Gastrocnemius medialis (tissue), 4 donors: ENCODE measurements at regions not wholly inside any gene's neighbourhood (a gene's known extent, or its start where the extent isn't known, plus 50 kb on each side); places are given as distances from the start of the nearest gene placed in this dataset.

Source experiments
- POLR2A ChIP-seq, 2 donors: fragments of 450-650 bp; IDR thresholded peaks; one replicate each; pipeline ENCODE4 v1.6.1; 2017; ENCODE audit warnings: antibody characterized with exemption in 2 of 2, mild to moderate bottlenecking in 2 of 2, moderate library complexity in 2 of 2
- TF ChIP-seq, protein P1 (sequence below), 5 experiments: fragments of 450-650 bp in 3 of 5; fragments of 200-600 bp in 2 of 5; sonication (generic) in 2 of 5; IDR thresholded peaks in 4 of 5; conservative IDR thresholded peaks in 1 of 5; 1 replicate in 4 of 5; 2 replicates in 1 of 5; pipeline ENCODE4 v1.5.1; 2016 to 2019; ENCODE audit warnings: antibody characterized with exemption in 5 of 5, mild to moderate bottlenecking in 3 of 5, moderate library complexity in 3 of 5

DNA sequence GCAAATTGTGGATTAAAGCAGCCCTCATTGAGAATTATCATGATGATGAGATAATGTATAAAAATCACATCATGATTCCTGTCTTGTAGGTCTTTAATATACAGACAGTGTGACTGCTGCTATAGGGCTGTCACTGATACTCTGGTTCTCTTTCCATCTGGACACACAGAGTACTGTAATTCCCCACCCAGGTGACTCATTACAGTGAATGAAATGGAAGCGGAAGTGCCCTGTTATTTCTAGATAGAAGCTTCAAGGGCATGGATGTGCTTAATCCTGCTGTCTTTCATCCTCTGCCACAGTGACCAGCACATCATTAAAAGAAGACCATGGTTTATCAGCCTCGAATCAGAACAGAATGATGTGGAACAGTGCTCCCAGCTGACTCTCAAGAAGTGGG, 1234.0 kb downstream of the SORCS3 start:
- TF ChIP-seq, protein P1, sequence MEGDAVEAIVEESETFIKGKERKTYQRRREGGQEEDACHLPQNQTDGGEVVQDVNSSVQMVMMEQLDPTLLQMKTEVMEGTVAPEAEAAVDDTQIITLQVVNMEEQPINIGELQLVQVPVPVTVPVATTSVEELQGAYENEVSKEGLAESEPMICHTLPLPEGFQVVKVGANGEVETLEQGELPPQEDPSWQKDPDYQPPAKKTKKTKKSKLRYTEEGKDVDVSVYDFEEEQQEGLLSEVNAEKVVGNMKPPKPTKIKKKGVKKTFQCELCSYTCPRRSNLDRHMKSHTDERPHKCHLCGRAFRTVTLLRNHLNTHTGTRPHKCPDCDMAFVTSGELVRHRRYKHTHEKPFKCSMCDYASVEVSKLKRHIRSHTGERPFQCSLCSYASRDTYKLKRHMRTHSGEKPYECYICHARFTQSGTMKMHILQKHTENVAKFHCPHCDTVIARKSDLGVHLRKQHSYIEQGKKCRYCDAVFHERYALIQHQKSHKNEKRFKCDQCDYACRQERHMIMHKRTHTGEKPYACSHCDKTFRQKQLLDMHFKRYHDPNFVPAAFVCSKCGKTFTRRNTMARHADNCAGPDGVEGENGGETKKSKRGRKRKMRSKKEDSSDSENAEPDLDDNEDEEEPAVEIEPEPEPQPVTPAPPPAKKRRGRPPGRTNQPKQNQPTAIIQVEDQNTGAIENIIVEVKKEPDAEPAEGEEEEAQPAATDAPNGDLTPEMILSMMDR (IDR thresholded peaks at IDR 0.05 in 4 of 5, conservative IDR thresholded peaks at IDR 0.05 in 1 of 5) = no peak
- no peak for TF ChIP-seq POLR2A (IDR thresholded peaks at IDR 0.05)
